Endothelial cell of umbilical vein (primary cell): ENCODE measurements at regions not wholly inside any gene's neighbourhood (a gene's known extent, or its start where the extent isn't known, plus 50 kb on each side); places are given as distances from the start of the nearest gene placed in this dataset.

Experiments used
- BruUV-seq: library from RNA; stranded (reverse); fragments of 400-500 nt; replicated peaks from 2 replicates; lab custom pipeline; 2021; lab: Mats Ljungman, UMichigan
- CTCF ChIA-PET: fragments of 300-600, 350-600 bp; sonication (Branson Sonifier 250); formaldehyde crosslinking; loops from one replicate; lab custom pipeline; 2021; ENCODE audit warnings: antibody characterized with exemption, inconsistent platforms; lab: Charles Lee
- POLR2A ChIA-PET: fragments of 300-600, 350-600 bp; sonication (Branson Sonifier 250); formaldehyde crosslinking; loops from one replicate; lab custom pipeline; 2021; ENCODE audit warnings: antibody characterized with exemption, inconsistent platforms; lab: Charles Lee
- DNase-seq: peaks from one replicate; pipeline ENCODE4 v3.0.0-alpha.2; 2011; ENCODE audit warnings: low read depth, low spot score
- FAIRE-seq: peaks from 2 replicates; lab custom pipeline; 2011; peaks lifted over from hg19 to GRCh38; lab: Jason Lieb, UNC
- H2AFZ ChIP-seq: 2 replicates; pipeline ENCODE4 v1.6.0; 2012; ENCODE audit warnings: low read depth, low read length, control low read depth, inconsistent platforms
- H3K27ac ChIP-seq: 2 replicates; pipeline ENCODE4 v1.5.1; 2011; ENCODE audit warnings: low read depth, mild to moderate bottlenecking, control low read depth, low read length, moderate library complexity; ENCODE audit not compliant: insufficient read depth
- H3K27me3 ChIP-seq, 2 experiments: 2 replicates each; pipeline versions ENCODE4 v1.6.0 to v1.6.1; 2011; ENCODE audit warnings: low read length in 2 of 2, mixed read lengths in 1 of 2; ENCODE audit not compliant: control insufficient read depth in 2 of 2, insufficient read depth in 2 of 2
- H3K36me3 ChIP-seq, 2 experiments: 2 replicates in 1 of 2; 3 replicates in 1 of 2; pipeline ENCODE4 v1.5.1; 2011; ENCODE audit warnings: low read length in 2 of 2, mild to moderate bottlenecking in 1 of 2, moderate library complexity in 1 of 2; ENCODE audit not compliant: control insufficient read depth in 2 of 2, insufficient read depth in 2 of 2; ENCODE audit errors: extremely low read depth in 1 of 2
- H3K4me1 ChIP-seq: 3 replicates; pipeline ENCODE4 v1.5.1; 2011; ENCODE audit warnings: mild to moderate bottlenecking, low read length; ENCODE audit not compliant: control insufficient read depth, insufficient read depth; ENCODE audit errors: extremely low read depth
- H3K4me2 ChIP-seq: 2 replicates; pipeline ENCODE4 v1.6.1; 2011; ENCODE audit warnings: low read length, control low read depth, mixed read lengths; ENCODE audit not compliant: insufficient read depth
- H3K4me3 ChIP-seq, 3 experiments: fragments of 200-600 bp in 1 of 3; sonication (generic), shearing (Covaris generic) in 1 of 3; replicated peaks in 1 of 3; 2 replicates each; pipeline ENCODE4 v1.5.1; 2011 to 2016; ENCODE audit warnings: control low read depth in 3 of 3, low read length in 3 of 3, mild to moderate bottlenecking in 2 of 3, inconsistent platforms in 1 of 3, low read depth in 1 of 3, moderate library complexity in 1 of 3; ENCODE audit not compliant: insufficient read depth in 1 of 3
- H3K79me2 ChIP-seq: 2 replicates; pipeline ENCODE4 v1.6.0; 2012; ENCODE audit warnings: low read length, inconsistent platforms; ENCODE audit not compliant: control insufficient read depth, insufficient read depth
- H3K9ac ChIP-seq: replicated peaks from 2 replicates; pipeline ENCODE3; 2011; ENCODE audit warnings: low read length, control low read depth; ENCODE audit not compliant: insufficient read depth; ENCODE audit errors: extremely low read depth
- H3K9me1 ChIP-seq: replicated peaks from 3 replicates; pipeline ENCODE4 v1.6.0; 2011; ENCODE audit warnings: mild to moderate bottlenecking, low read length; ENCODE audit not compliant: control insufficient read depth, insufficient read depth; ENCODE audit errors: extremely low read depth
- H3K9me3 ChIP-seq: replicated peaks from 2 replicates; pipeline ENCODE4 v1.5.1; 2012; ENCODE audit warnings: low read length, inconsistent platforms; ENCODE audit not compliant: control insufficient read depth, insufficient read depth
- H4K20me1 ChIP-seq: replicated peaks from 2 replicates; pipeline ENCODE3; 2011; ENCODE audit warnings: mild to moderate bottlenecking, low read length; ENCODE audit not compliant: control insufficient read depth, insufficient read depth; ENCODE audit errors: extremely low read depth
- CTCF ChIP-seq, 2 donors: IDR thresholded peaks; 1 replicate in 1 of 2; 2 replicates in 1 of 2; pipeline ENCODE4 v1.5.1; 2011; ENCODE audit warnings: low read length in 2 of 2, mild to moderate bottlenecking in 2 of 2, moderate library complexity in 2 of 2, control low read depth in 1 of 2, inconsistent platforms in 1 of 2, low read depth in 1 of 2; ENCODE audit not compliant: insufficient read depth in 1 of 2; ENCODE audit errors: extremely low read depth in 1 of 2
- FOS ChIP-seq: IDR thresholded peaks from 2 replicates; pipeline ENCODE4 v1.6.1; 2011; ENCODE audit warnings: mild to moderate bottlenecking, low read length, moderate library complexity, borderline replicate concordance; ENCODE audit not compliant: insufficient read depth
- GATA2 ChIP-seq: IDR thresholded peaks from 2 replicates; pipeline ENCODE4 v1.7.0; 2011; ENCODE audit warnings: low read depth, mild to moderate bottlenecking, moderate library complexity, mixed read lengths, low read length; ENCODE audit not compliant: insufficient read length, insufficient read depth
- JUN ChIP-seq: IDR thresholded peaks from 2 replicates; pipeline ENCODE4 v1.6.1; 2011; ENCODE audit warnings: borderline replicate concordance, low read depth; ENCODE audit not compliant: insufficient read length, insufficient read depth
- POLR2A ChIP-seq: IDR thresholded peaks from 2 replicates; pipeline ENCODE4 v1.6.1; 2012; ENCODE audit warnings: low read depth, mild to moderate bottlenecking, control low read depth, low read length
- POLR2AphosphoS5 ChIP-seq: IDR thresholded peaks from 2 replicates; pipeline ENCODE4 v1.6.1; 2012; ENCODE audit warnings: low read depth, mild to moderate bottlenecking, control low read depth, low read length, moderate library complexity; ENCODE audit not compliant: insufficient read depth
- dilution Hi-C: fragments of 300-500 bp; cut with MboI; formaldehyde crosslinking; loops from one replicate; pipeline ENCODE4 v1.15.0; 2019; ENCODE audit warnings: low sequenced_read_pairs; ENCODE audit not compliant: extremely low pct_ligation_motif_present
- intact Hi-C: fragments of 100-400 bp; cut with micrococcal nuclease; formaldehyde crosslinking; loops from one replicate; pipeline ENCODE4 v1.10.0; 2022

- Histone ChIP-seq H4K20me1 (no peaks in the 10 kb centered on the region), H3K9ac (no peak overlapping the region), H2AFZ (no peak overlapping the region), H3K4me2 (no peak overlapping the region), H3K27me3 (no peaks in the 10 kb centered on the region), H3K4me1 (no peaks in the 10 kb centered on the region), H3K27ac (no peak overlapping the region), H3K4me3 (no peak overlapping the region), H3K36me3 (no peaks in the 10 kb centered on the region), H3K9me1 (no peaks in the 10 kb centered on the region), H3K9me3 (no peaks in the 10 kb centered on the region), H3K79me2 (no peaks in the 10 kb centered on the region)
- DNase-seq (no peak), FAIRE-seq (no peak)
- dilution Hi-C loops: no loop called here
- CTCF ChIA-PET: no interaction called here
- TF ChIP-seq CTCF (IDR thresholded peaks at IDR 0.05; ENCODE audit: extremely low read depth in 1 of 2, insufficient read depth in 1 of 2, low read depth in 1 of 2, low read length in 2 of 2): no peak
- no peak for TF ChIP-seq GATA2
- TF ChIP-seq POLR2AphosphoS5: no peak
- no TSS peak for BruUV-seq
- POLR2A ChIA-PET: no interaction called here
- intact Hi-C loops: no loop called here
These were observed 57.7 kb upstream of the ASPRV1 start for GRCh38 chr2:70019096-70019495.

GRCh38 chr2:70017962-70018361 lies 56.5 kb upstream of the ASPRV1 start:
- DNase-seq (no peak), FAIRE-seq (no peak)
- intact Hi-C loops: no loop called here
- ChIA-PET CTCF (interaction anchor here (1.2 kb wide), 1 partner anchor 12 kb away, joined by 3 read pairs; no protein-coding TSS in a partner anchor), POLR2A (no interaction called here)
- Histone ChIP-seq H3K9me1 (no peaks in the 10 kb centered on the region), H3K27ac (no peak overlapping the region), H3K9ac (no peak overlapping the region), H4K20me1 (no peaks in the 10 kb centered on the region), H3K4me2 (no peak overlapping the region), H3K9me3 (no peaks in the 10 kb centered on the region), H3K27me3 (no peaks in the 10 kb centered on the region), H3K4me3 (no peak overlapping the region), H3K79me2 (no peaks in the 10 kb centered on the region), H3K36me3 (no peaks in the 10 kb centered on the region), H2AFZ (no peak overlapping the region), H3K4me1 (no peaks in the 10 kb centered on the region)
- no TSS peak for BruUV-seq
- dilution Hi-C loops: no loop called here
- no peak for TF ChIP-seq CTCF (IDR thresholded peaks at IDR 0.05; ENCODE audit: extremely low read depth in 1 of 2, insufficient read depth in 1 of 2, low read depth in 1 of 2, low read length in 2 of 2)
- TF ChIP-seq POLR2AphosphoS5: no peak
- TF ChIP-seq GATA2: no peak
- TF ChIP-seq FOS: no peak
- TF ChIP-seq POLR2A: no peak
- no peak for TF ChIP-seq JUN
